ENCODE measurements at regions not wholly inside any gene's neighbourhood (a gene's known extent, or its start where the extent isn't known, plus 50 kb on each side); places are given as distances from the start of the nearest gene placed in this dataset.
"Not testable (repeated sequence)": the region's sequence is repeated elsewhere in the genome, so short reads cannot be mapped to it uniquely, and the experiment has no call there.

DNA sequence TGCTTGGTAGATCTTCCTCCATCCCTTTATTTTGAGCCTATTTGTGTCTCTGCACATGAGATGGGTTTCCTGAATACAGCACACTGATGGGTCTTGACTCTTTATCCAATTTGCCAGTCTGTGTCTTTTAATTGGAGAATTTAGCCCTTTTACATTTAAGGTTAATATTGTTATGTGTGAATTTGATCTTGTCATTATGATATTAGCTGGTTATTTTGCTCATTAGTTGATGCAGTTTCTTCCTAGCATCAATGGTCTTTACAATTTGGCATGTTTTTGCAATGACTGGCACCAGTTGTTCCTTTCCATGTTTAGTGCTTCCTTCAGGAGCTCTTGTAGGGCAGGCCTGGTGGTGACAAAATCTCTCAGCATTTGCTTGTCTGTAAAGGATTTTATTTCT lies 72.4 kb downstream of the HNRNPD start:
- not testable (repeated sequence) for DNase-seq

DNA sequence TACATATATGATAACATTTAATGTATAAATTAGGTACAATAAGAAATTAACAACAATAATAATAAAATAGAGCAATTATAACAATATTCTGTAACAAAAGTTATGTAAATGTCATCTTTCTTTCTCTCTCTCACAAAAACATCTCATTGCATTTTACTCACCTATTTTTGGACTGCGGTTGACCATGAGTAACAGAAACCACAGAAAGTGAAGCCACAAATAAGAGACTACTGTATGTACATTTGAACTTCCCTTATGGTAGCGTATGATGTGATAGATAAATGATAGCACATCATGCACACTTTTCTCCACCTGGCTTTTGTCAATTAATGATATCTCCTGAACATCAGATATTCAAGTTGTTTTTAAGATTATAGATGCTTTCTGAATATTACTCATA lies 80.5 kb downstream of the HNRNPD start:
- no peak for DNase-seq

DNA sequence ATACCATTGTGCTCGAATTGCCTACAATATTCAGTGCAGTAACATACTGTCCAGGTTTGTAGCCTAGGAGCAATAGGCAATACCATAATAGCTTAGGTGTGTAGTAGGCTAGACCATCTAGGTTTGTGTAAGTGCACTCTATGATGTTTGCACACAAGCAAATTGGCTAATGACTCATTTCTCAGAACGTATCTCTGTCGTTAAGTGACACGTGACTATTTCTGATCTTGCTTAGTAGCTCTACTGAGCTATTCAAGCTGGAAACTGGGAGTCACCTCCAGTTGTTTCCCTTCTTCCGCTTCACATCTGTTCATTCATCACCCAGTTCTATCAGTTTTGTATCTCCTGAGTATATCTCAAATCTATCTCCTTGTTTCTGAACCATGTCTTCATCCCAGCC lies 86.1 kb downstream of the HNRNPD start:
- DNase-seq = no peak

GRCh38 chr4:82284858-82285805 lies 88.7 kb downstream of the HNRNPD start:
- peak; percentile 10 to 15 for DNase-seq

- no peak for DNase-seq
These were observed 89.3 kb downstream of the HNRNPD start for GRCh38 chr4:82284475-82284857.

GRCh38 chr4:82282875-82283274 lies 90.9 kb downstream of the HNRNPD start:
- no peak for DNase-seq

DNA sequence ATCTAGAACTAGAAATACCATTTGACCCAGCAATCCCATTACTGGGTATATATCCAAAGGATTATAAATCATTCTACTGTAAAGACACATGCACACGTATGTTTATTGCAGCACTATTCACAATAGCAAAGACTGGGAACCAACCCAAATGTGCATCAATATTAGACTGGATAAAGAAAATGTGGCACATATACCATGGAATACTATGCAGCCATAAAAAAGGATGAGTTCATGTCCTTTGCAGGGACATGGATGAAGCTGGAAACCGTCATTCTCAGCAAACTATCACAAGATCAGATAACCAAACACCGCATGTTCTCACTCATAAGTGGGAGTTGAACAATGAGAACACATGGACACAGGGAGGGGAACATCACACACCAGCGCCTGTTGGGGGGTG lies 94.2 kb downstream of the HNRNPD start:
- DNase-seq = not testable (repeated sequence)

DNA sequence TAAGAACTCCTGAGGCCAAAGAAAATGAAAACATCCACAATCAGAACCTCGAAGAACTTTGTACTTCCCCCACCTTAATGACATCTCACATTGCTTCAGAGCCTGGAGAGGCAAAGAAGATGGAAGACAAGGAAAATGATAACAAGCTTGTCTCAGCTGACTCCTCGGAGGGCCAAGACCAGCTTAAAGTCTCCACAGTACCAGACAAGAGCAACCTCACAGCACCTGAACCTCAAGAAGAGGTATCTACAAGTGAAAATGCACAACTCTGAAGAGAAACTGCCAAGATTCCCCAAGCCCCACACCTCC lies 97.5 kb downstream of the HNRNPD start:
- no peak for DNase-seq

- DNase-seq = no peak
These were observed 98.1 kb downstream of the HNRNPD start for GRCh38 chr4:82275431-82276331.

- not testable (repeated sequence) for DNase-seq
These were observed 99.1 kb downstream of the HNRNPD start for GRCh38 chr4:82274700-82275099.

- not testable (repeated sequence) for DNase-seq
These were observed 101.3 kb downstream of the HNRNPD start for GRCh38 chr4:82272523-82272922.

GRCh38 chr4:82271915-82272480 lies 101.8 kb downstream of the HNRNPD start:
- not testable (repeated sequence) for DNase-seq

- no peak for DNase-seq
These were observed 105.0 kb downstream of the HNRNPD start for GRCh38 chr4:82268826-82269193.

DNA sequence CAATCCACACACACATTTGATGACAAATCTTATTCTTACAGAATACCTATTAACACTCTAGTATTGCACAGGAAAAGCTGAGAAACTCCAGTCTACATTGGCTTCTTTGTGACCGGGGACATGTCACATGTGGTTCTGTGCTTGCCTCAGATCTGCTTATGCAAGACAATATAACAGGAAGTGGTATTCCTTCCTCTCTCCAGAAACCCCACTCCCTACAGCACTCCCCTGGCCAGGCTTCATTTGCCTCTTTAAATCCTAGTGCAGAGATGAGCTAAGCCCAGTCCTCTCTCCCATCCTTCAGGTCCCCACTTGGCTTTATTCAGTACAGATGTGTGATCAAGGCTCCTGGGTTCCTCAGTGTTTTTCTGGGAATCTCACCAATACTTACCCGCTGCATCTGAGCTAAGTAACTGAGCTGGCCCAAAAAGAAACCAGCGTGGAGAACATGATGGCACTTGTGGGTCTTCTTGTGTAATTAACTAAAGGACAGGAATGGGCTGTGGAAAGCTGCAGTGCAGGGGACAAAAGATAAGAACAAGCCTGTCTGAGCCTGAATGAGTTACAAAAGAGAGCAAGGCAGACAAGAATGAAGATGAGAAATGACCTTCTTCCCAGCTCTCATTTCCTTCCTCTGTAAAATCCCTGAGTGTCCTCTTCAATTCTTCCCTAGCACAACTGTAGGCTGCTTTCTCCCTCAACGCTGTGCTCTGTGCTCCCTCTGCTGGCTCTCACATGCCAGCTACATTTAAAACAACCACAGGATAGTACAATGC lies 105.6 kb downstream of the HNRNPD start:
- DNase-seq = peak in 1 of 2 experiments; percentile 11

DNA sequence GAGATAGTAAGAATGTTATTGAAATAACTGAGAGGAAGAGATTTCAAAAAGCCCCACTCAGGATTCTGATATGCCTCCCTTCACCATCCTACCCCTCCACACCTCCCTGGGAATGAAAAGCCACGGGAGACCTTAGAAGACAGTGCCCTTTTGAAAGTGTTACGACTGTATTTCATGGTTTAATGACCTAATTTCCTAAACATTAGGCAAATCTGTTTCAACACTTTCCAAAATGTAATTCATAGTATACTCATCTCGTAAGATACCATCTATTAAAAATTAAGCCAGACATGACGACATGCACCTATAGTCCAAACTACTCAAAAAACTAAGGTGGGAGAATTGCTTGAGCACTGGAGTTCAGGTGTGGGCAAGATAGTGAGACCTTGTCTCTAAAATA lies 106.3 kb downstream of the HNRNPD start:
- no peak for DNase-seq

DNA sequence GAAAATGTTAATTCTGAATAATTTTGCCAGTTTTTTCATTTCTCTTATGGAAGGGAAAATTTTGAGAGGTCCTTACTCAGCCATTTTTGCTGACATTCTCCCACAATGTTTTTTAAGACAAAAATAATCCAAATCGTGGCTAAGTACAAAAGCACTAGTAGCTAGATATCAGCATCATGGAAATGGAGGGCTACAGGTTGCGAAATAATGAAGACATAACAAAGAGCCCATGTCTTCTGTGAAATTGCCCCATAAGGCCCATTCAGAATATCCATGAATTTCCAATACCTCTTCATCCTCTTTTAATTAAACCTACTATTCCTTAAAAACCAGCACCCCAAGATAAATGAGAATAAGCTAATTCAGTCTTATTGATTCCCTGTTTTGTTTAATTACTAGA lies 107.4 kb downstream of the HNRNPD start:
- no peak for DNase-seq

GRCh38 chr4:82261084-82261483 lies 112.7 kb downstream of the HNRNPD start:
- no peak for DNase-seq

GRCh38 chr4:82260632-82261031 lies 113.2 kb downstream of the HNRNPD start:
- DNase-seq = no peak

DNA sequence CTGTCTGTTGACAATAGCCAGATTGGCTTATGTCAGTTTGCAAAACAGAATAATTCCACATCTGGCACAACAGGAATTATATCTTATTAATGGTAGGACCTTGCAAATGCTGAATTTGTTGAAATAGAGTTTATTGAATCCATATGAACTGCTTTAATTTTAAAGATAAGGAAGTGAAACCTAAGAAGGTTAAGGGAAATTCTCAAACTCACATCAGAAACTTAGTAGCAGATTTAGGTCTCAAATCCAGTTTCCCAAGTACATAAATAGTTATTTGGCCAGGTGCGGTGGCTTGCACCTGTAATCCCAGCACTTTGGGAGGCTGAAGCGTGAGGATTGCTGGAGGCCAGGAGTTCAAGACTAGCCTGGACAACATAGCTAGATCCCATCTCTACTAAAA lies 117.1 kb downstream of the HNRNPD start:
- DNase-seq = no peak

- DNase-seq = no peak
These were observed 118.1 kb downstream of the HNRNPD start for GRCh38 chr4:82255657-82256056.

DNA sequence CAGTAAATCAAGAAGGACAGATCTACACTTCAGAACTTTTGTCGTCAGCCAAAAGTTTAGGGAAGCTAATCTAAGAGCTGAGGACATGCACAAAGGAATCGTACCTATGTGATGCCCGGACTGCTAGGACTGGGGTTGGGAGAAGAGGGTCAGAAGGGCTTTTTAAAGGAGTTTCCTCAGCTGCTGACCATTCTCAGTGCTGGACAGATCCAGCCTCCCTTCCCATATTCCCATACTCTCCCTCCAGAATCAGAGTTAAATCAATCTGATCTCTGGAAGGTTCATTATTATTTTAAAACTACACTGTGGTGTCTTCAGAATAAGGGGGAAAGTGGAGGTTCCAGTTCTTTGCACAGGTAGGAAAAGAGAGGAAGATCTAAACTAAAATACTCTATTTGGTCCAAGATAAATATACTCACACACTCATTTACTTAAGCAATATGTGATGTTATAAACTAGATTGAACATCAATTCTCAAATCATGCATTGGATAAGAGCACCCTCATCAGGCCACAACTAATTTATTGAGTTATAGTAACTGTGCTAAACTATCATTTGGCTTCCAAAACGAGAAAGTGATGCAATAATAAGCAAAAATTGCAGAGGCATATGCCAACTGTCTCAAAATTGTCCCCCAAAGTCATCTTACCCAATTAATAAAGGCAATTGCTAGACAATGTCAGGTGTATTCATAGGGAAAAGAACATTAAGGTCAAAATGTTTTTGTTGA lies 124.7 kb downstream of the HNRNPD start:
- DNase-seq = no peak

DNA sequence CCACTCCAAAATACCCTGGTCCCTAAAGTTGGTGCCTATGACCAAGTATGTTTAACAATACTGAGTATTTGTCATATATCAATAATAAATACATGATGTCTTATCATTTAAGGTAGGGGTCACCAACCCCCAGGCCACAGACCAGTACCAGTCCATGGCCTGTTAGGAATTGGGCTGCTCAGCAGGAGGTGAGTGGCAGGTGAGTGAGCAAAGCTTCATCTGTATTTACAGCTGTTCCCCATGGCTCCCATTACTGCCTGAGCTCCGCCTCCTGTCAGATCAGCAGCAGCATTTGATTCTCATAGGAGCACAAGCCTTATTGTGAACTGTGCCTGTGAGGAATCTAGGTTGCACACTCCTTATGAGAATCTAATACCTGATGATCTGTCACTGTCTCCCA lies 126.2 kb downstream of the HNRNPD start:
- DNase-seq = no peak

All from cerebellar nuclear complex (tissue), 1 donor.